Mammary epithelial cell (primary cell): ENCODE measurements at regions not wholly inside any gene's neighbourhood (a gene's known extent, or its start where the extent isn't known, plus 50 kb on each side); places are given as distances from the start of the nearest gene placed in this dataset.

Experiments
- EZH2 ChIP-seq: IDR thresholded peaks from 2 replicates; pipeline ENCODE4 v1.6.1; 2012; ENCODE audit warnings: low read length, inconsistent platforms, borderline replicate concordance
- TF ChIP-seq, protein P1 (sequence below), 2 donors: IDR thresholded peaks in 1 of 2; conservative IDR thresholded peaks in 1 of 2; 2 replicates each; pipeline ENCODE4 v1.5.1; 2011 to 2012; ENCODE audit warnings: inconsistent platforms in 2 of 2, low read length in 2 of 2, mild to moderate bottlenecking in 2 of 2, control low read depth in 1 of 2, low read depth in 1 of 2; ENCODE audit not compliant: insufficient read depth in 1 of 2; ENCODE audit errors: extremely low read depth in 1 of 2

DNA sequence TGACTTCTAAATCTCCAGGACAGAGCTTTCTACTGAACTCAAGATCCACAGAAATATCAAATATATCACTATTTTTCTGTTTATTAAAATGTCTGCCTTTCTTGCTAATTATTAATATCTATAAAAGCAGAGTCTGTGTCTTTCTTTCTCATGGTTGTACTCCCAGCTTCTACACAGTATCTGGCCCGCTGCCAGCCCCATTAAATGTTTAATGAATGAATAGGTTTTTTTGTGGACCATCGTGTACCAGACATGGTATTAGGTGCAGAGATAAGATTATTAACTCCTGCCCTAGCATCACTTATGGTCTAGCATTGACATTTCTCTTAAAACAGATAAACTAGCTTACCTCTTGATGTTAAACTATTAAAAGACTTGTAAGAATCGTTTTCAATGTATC is 111.4 kb upstream of the RBMS3 start:
- TF ChIP-seq, protein P1, sequence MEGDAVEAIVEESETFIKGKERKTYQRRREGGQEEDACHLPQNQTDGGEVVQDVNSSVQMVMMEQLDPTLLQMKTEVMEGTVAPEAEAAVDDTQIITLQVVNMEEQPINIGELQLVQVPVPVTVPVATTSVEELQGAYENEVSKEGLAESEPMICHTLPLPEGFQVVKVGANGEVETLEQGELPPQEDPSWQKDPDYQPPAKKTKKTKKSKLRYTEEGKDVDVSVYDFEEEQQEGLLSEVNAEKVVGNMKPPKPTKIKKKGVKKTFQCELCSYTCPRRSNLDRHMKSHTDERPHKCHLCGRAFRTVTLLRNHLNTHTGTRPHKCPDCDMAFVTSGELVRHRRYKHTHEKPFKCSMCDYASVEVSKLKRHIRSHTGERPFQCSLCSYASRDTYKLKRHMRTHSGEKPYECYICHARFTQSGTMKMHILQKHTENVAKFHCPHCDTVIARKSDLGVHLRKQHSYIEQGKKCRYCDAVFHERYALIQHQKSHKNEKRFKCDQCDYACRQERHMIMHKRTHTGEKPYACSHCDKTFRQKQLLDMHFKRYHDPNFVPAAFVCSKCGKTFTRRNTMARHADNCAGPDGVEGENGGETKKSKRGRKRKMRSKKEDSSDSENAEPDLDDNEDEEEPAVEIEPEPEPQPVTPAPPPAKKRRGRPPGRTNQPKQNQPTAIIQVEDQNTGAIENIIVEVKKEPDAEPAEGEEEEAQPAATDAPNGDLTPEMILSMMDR (conservative IDR thresholded peaks at IDR 0.05 in 1 of 2, IDR thresholded peaks at IDR 0.05 in 1 of 2; ENCODE audit: extremely low read depth in 1 of 2, insufficient read depth in 1 of 2, low read depth in 1 of 2, low read length in 2 of 2): no peak
- no peak for TF ChIP-seq EZH2
